ENCODE measurements at regions not wholly inside any gene's neighbourhood (a gene's known extent, or its start where the extent isn't known, plus 50 kb on each side); places are given as distances from the start of the nearest gene placed in this dataset.

DNA sequence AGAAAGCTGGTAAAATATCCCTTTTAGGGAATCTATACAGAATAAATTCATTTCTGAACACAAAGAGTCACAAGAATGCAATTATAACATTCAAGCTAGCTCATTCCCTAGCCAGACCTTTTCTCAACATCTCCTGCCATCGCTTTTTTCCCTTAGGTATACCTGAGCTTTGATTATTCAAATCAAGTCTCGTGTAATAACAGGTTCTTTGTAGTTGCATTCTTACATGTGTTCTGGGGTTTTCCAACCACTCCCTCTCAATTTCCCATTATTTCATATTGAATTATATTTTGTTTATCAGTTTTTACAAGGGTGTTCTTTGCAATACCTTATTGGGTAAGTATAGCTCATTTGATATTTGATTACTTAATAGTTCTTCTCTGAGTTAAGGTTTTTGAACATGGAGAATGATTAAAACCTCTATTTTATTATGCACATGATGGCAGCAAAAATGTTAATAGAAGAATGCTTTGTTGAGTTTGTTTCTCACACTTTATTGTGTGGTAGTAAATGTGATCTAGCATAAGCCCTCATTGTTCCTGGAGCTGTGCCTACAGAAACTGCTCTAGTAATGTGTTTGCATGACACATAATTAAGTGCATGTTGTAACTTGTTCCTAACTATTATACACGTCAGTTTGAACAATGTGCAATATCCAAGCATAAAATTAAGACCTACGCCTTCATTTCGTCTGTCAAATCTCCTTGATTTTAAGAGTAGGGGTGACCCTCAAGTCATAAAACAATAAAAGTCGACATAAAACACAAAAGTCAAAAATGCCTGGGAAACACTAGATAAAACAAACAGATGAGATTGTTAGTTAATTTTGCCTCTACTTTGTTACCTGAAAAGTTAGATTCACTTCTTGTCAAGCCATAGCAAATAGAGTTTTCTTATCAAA, 124.0 kb upstream of the POF1B start:
- no peaks in the 10 kb centered on the region for H3K9me3 Mint-ChIP-seq
- no peak for DNase-seq
- H3K4me3 Mint-ChIP-seq, result no peak overlapping the region
- H3K4me1 Mint-ChIP-seq, result no peaks in the 10 kb centered on the region
- no peak overlapping the region for H3K27ac Mint-ChIP-seq
- CTCF ChIA-PET, result no interaction called here
- H3K36me3 Mint-ChIP-seq, result no peaks in the 10 kb centered on the region
- H3K27me3 Mint-ChIP-seq, result no peaks in the 10 kb centered on the region

DNA sequence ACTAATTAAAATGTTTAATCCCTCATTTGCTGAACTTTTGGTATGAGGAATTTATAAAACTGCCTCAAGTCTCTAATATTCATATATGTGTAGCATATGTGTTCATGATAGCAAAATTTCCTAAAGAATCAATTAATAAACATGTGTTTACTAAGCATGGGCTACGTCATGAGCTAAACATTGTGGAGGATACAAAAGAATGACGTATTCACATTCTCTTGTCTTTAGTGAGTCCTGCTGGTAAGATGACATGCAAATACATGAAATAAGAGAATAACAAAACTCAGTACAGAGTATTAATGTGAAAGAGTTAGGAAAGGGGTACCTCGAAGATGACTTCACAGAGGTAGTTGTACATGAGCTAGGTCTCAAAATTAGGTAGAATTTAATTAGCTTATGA, 121.9 kb upstream of the POF1B start:
- Mint-ChIP-seq H3K9me3 (no peaks in the 10 kb centered on the region), H3K27ac (no peak overlapping the region), H3K4me1 (no peaks in the 10 kb centered on the region), H3K36me3 (no peaks in the 10 kb centered on the region), H3K4me3 (no peak overlapping the region), H3K27me3 (no peaks in the 10 kb centered on the region)
- DNase-seq, result no peak
- CTCF ChIA-PET, result no interaction called here

DNA sequence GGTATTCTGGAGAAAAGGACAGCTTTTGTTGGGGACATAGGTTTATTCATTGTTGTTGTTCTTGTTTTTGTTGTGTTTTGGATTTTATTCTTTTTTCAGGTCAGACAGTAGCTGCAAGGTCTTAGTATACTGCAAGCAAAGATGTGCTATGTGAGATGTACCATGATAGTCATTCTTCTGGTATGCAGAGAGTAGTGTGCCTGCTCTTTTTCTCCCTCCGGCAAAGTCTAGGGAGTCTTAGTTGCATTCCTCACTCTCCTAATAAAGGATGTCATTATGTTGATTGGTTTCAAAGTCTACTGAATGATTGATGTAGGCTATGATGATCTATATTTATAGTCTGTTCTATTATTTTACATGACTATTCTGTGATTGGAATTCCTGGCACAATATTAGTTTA, 119.9 kb upstream of the POF1B start:
- no peaks in the 10 kb centered on the region for H3K27me3 Mint-ChIP-seq
- CTCF ChIA-PET, result interaction anchor here (0.6 kb wide), 1 partner anchor 382 kb away, joined by 3 read pairs; no protein-coding TSS in a partner anchor
- H3K9me3 Mint-ChIP-seq, result no peaks in the 10 kb centered on the region
- no peaks in the 10 kb centered on the region for H3K36me3 Mint-ChIP-seq
- no peak overlapping the region for H3K4me3 Mint-ChIP-seq
- no peak for DNase-seq
- no peaks in the 10 kb centered on the region for H3K4me1 Mint-ChIP-seq
- no peak overlapping the region for H3K27ac Mint-ChIP-seq

DNA sequence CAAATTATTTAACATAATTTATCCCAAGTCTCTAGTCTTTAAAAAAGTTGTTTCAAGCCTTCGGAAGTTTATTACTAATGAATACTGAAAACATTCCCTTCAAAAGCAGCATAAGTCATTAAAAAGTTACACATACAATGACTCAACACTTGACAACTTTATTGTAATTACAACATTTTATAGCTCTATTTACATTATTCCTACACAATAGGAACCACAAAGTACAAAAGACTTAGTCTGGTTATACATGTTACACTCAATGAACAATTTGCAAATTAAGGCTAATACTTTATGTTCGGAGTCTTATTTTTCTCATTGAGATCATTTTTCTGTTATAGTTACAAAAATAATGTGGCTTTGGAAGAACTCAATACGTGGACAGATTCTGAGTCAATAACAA, 114.4 kb upstream of the POF1B start:
- Mint-ChIP-seq H3K36me3 (no peaks in the 10 kb centered on the region), H3K4me3 (no peak overlapping the region), H3K27me3 (no peaks in the 10 kb centered on the region), H3K4me1 (no peaks in the 10 kb centered on the region), H3K27ac (no peak overlapping the region), H3K9me3 (no peaks in the 10 kb centered on the region)
- no peak for DNase-seq
- CTCF ChIA-PET, result no interaction called here

DNA sequence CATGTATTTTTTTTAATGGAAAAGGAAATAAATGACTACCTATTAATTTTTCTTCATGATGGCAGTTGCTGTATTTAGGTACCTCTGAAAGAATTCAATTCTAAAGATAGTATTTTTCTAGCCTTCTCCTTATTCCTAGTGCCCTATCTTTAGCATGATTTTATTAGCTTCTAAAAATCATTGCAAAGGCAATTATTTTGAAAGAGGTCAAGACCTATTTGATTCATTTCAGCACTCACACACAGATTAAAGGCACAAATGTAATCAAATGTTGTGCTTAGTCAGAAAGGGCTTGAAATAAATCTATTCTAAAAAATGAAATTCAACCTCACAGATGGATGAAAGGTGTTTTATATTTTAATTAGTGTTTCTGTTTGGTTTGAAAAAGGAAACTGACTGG, 74.8 kb upstream of the POF1B start:
- Mint-ChIP-seq H3K4me3 (no peak overlapping the region), H3K4me1 (no peaks in the 10 kb centered on the region), H3K9me3 (no peaks in the 10 kb centered on the region), H3K27me3 (no peaks in the 10 kb centered on the region), H3K36me3 (no peaks in the 10 kb centered on the region), H3K27ac (no peak overlapping the region)
- DNase-seq, result no peak
- CTCF ChIA-PET, result no interaction called here

DNA sequence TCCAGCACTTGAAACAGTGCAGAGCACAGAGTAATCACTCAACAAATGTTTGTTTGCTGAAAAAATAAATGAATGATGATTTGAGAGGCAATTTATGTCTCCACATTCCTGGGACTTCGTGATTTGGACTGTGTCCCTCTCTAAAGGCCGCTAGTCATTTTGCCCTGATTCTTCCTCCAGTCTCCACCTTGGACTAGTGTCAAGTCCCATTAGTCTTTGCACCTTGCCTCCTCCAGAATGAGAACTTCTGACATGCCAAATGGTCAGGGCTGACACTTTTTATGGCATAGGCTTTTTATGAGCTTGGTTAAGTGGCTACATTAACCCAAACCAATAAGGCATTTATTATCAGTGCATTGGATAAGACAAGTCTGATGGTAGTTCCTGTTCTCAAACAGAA, 65.1 kb upstream of the POF1B start:
- DNase-seq, result no peak
- no peaks in the 10 kb centered on the region for H3K4me1 Mint-ChIP-seq
- H3K27ac Mint-ChIP-seq, result no peak overlapping the region
- no peaks in the 10 kb centered on the region for H3K36me3 Mint-ChIP-seq
- no peaks in the 10 kb centered on the region for H3K9me3 Mint-ChIP-seq
- H3K4me3 Mint-ChIP-seq, result no peak overlapping the region
- H3K27me3 Mint-ChIP-seq, result no peaks in the 10 kb centered on the region
- CTCF ChIA-PET, result no interaction called here
